GM13976 (cell line): ENCODE measurements at regions not wholly inside any gene's neighbourhood (a gene's known extent, or its start where the extent isn't known, plus 50 kb on each side); places are given as distances from the start of the nearest gene placed in this dataset.

Experiments
- DNase-seq: peaks from one replicate; pipeline ENCODE4 v3.0.0; 2012; ENCODE audit warnings: low spot score
- in situ Hi-C: fragments of 300-500 bp; cut with MboI; formaldehyde crosslinking; loops from one replicate; pipeline ENCODE4 v1.12.0; 2022; ENCODE audit warnings: low sequenced_read_pairs, mixed read lengths, inconsistent platforms; ENCODE audit not compliant: unreplicated experiment
- TF ChIP-seq, protein P1 (sequence below): IDR thresholded peaks from 2 replicates; pipeline ENCODE4 v1.5.1; 2012; ENCODE audit warnings: borderline replicate concordance, mild to moderate bottlenecking; ENCODE audit not compliant: insufficient read depth; ENCODE audit errors: extremely low read depth, missing control alignments, control extremely low read depth

- in situ Hi-C loops: no loop called here
- DNase-seq: no peak
- TF ChIP-seq, protein P1, sequence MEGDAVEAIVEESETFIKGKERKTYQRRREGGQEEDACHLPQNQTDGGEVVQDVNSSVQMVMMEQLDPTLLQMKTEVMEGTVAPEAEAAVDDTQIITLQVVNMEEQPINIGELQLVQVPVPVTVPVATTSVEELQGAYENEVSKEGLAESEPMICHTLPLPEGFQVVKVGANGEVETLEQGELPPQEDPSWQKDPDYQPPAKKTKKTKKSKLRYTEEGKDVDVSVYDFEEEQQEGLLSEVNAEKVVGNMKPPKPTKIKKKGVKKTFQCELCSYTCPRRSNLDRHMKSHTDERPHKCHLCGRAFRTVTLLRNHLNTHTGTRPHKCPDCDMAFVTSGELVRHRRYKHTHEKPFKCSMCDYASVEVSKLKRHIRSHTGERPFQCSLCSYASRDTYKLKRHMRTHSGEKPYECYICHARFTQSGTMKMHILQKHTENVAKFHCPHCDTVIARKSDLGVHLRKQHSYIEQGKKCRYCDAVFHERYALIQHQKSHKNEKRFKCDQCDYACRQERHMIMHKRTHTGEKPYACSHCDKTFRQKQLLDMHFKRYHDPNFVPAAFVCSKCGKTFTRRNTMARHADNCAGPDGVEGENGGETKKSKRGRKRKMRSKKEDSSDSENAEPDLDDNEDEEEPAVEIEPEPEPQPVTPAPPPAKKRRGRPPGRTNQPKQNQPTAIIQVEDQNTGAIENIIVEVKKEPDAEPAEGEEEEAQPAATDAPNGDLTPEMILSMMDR: no peak
Measured at GRCh38 chr2:103430191-103430590, 668.4 kb downstream of the TMEM182 start.

DNA sequence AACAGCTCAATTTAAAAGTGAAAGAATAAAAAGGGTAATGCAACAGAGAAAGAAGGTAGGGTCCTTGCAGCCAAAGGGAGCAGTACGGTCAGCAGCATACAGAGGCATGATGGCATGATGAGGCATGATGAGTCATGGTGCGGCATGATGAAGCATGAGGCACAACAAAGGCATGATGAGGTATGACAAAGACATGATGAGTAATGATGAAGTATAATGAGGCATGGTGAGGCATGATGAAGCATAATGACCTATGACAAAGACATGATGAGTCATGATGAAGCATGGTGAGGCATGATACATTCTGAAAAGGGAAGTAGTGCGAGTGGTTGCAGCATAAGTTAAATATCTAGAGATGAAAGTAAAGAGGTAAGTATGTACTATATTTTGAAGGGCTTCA, 673.2 kb downstream of the TMEM182 start:
- TF ChIP-seq, protein P1: no peak
- in situ Hi-C loops: no loop called here
- no peak for DNase-seq

DNA sequence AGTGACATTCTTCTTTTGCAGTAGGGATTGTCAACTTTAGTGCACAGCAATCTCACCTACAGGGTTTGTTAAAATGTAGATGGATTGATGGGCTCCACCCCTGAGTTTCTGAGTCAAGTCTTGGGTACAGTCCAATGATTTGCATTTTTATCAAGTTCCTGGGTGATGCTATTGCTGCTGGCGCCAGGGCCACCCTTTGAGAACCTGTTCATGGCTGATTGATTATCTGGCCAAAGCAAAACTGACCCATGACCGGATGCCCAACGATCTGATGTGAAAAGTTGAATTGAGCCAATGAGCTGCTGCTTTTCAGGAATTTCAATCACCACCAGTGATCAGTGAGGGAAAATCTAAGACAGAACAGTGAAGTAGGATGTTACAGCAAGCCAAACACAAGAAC, 675.3 kb downstream of the TMEM182 start:
- TF ChIP-seq, protein P1: no peak
- in situ Hi-C loops: no loop called here

DNA sequence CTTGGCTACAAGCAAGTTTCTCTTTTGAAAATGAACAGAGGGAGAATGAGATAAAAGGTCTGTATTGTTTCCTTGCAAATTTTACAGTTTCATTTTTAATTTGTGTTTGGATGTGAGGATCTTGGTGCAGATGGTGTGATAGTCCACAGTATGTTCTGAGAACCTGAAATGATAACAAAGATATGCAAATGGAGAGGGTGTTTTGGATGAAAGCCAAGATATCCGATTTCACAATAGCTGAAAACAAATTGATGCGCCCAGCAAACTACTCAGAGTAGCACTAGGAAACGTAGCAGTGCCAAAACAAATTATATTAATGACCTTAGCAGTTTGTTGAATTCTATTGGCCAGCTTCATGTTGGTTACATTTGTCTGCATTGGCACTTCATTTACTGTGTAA, 683.5 kb downstream of the TMEM182 start:
- no peak for DNase-seq
- in situ Hi-C loops: no loop called here

More for the DNA sequence above, 675.3 kb downstream of the TMEM182 start:
- DNase-seq: no peak

DNA sequence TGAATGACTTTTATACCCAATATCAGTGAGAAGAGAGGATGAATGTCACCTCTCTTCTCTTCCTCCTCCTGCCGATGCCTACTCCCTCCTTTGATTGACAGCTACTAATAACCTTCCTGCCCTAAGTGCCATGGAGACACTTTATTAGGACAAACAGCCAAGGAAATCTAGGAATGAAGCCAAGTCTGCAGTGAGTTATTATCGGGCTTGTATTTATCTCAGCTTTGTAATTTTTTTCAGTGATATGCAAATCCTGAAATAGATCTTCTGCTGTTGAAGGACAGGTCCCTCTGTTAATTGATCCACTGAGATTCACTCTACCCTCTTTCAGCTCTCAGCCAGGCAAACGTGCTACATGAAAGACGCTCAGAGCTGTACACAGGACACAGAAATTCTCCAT, 686.7 kb downstream of the TMEM182 start:
- in situ Hi-C loops: no loop called here
- TF ChIP-seq, protein P1: no peak
- DNase-seq: no peak

More for the DNA sequence above, 683.5 kb downstream of the TMEM182 start:
- TF ChIP-seq, protein P1: no peak

DNA sequence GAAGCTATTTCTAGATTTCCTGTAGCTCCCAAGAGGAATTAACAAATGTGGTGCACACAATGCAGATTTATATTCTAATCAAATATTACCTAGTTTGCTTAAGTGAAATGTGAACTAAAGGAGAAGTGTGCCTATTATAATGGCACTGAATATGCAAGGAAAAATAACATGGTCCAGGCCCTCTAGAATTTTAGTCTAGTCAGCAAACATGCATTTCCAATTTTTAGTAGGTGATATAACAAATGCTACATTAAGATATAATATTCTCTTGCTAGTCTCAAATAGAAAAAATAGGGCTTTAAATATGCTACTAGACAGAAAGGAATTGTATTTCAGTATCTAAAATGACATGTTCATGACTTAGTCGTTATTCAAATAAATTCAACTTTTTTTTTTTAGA, 689.5 kb downstream of the TMEM182 start:
- TF ChIP-seq, protein P1: no peak
- in situ Hi-C loops: no loop called here

GRCh38 chr2:103459283-103459682, 697.5 kb downstream of the TMEM182 start:
- in situ Hi-C loops: no loop called here
- no peak for DNase-seq
- TF ChIP-seq, protein P1: no peak

More for the DNA sequence above, 689.5 kb downstream of the TMEM182 start:
- no peak for DNase-seq
